Coronary artery (tissue), 2 donors: ENCODE measurements at regions not wholly inside any gene's neighbourhood (a gene's known extent, or its start where the extent isn't known, plus 50 kb on each side); places are given as distances from the start of the nearest gene placed in this dataset.

ENCODE experiments used
- DNase-seq: peaks from one replicate; pipeline ENCODE4 v3.0.0-alpha.2; 2017; ENCODE audit warnings: low spot score
- H3K27ac ChIP-seq, 2 donors: fragments of 200-600 bp; sonication (generic); one replicate each; pipeline ENCODE4 v1.5.1; 2016 to 2019
- H3K4me3 ChIP-seq: fragments of 200-600 bp; sonication (generic); 2 replicates; pipeline ENCODE4 v1.5.1; 2016; ENCODE audit warnings: mild to moderate bottlenecking, moderate library complexity
- CTCF ChIP-seq: fragments of 200-600 bp; sonication (generic); IDR thresholded peaks from one replicate; pipeline ENCODE4 v1.5.1; 2019; ENCODE audit warnings: antibody characterized with exemption

DNA sequence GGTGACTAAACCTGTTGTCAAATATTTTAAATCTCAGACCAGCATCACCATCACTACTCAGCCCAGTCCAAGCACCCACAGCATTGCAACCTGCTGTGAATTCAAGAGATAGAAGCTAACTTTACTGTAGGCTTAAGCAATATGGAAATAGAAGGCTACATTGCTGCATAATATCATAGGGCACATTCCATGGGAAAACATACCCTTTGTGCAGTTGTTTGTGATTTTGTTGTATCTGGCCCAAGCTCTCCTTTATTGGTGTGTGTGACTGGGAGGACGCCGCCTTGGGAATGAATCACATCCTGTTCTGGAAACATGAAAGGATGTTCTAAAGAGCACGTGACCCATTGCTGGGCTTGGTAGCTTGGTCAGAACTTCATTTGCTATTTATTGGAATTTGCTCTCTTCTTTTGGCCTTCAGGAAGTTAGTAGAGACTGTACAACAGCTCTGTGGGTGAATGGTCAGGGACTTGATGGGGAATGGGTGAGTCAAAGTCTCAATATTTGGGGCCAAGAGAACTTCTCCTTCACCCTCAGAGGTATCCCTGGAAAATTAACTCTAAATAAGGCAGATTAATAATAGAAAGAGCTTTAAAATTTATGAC lies 106.8 kb upstream of the SERPINE2 start:
- TF ChIP-seq CTCF = no peak
- Histone ChIP-seq H3K27ac (no peak overlapping the region), H3K4me3 (no peak overlapping the region)
- no peak for DNase-seq

- Histone ChIP-seq H3K27ac (no peak overlapping the region), H3K4me3 (no peak overlapping the region)
- TF ChIP-seq CTCF = no peak
- DNase-seq = no peak
Observed at GRCh38 chr2:224143526-224143925, 104.4 kb upstream of the SERPINE2 start.

GRCh38 chr2:224142397-224143312 lies 103.6 kb upstream of the SERPINE2 start:
- H3K4me3 ChIP-seq = no peak overlapping the region
- TF ChIP-seq CTCF = no peak
- DNase-seq = no peak
- no peak overlapping the region for H3K27ac ChIP-seq

GRCh38 chr2:224141304-224141703 lies 102.2 kb upstream of the SERPINE2 start:
- no peak overlapping the region for H3K27ac ChIP-seq
- no peak overlapping the region for H3K4me3 ChIP-seq
- DNase-seq = no peak
- no peak for TF ChIP-seq CTCF

DNA sequence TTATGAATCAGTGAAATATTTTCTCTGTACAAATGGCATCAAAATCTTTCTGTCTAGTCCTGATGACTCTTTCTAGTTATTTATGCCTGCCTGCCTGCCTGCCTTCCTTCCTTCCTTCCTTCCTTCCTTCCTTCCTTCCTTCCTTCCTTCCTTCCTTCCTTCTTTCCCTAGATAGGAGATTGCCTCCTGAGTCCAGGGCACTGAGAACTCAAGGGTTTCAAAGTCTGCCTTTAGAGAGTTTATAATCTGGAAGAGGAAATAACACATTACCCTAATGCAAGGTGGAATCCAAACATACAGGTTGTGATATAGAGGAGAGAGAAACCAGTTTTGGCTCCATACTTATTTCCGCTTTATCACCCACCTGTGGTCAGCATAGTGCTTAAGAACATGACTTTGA lies 98.1 kb upstream of the SERPINE2 start:
- no peak for DNase-seq
- H3K27ac ChIP-seq = no peak overlapping the region
- no peak overlapping the region for H3K4me3 ChIP-seq
- TF ChIP-seq CTCF = no peak

DNA sequence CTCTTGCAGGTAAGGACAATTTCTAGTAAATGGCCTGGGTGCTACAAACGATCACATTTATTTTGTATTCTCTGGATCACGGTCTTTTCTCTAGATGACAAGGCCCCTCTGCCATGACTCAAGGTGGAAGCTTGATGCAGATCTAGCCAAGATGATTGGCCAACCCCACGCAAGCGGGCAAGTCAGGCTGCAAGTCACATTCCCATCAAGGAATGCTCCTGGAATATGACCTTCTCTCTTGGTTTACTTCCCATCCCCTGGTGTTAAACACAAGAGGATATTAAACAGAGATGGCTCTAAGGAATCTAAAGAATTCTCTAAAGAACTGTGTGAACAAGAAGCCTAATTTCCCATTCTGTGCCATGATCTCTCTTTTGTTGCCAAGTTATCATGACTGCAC lies 97.3 kb upstream of the SERPINE2 start:
- Histone ChIP-seq H3K27ac (no peak overlapping the region), H3K4me3 (no peak overlapping the region)
- no peak for TF ChIP-seq CTCF
- no peak for DNase-seq

DNA sequence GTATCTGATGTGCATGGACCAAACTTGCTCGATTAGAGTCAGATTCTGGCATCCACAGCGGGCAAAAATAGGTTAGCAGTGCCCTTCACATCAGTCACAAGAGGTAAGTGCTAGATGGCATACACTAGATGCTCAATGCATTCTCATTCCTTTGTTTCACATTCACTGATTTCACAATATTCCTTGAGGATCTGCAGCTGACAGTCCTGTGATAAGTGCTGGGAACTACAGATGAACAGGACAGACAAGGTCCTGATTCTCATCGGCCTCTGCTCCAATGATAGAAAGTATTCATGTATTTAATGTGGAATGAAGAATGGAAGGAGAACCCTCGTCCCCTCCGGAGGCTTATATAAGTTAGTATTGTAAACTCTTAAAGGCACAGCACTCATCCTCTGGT lies 96.8 kb upstream of the SERPINE2 start:
- H3K27ac ChIP-seq = no peak overlapping the region
- TF ChIP-seq CTCF = no peak
- no peak overlapping the region for H3K4me3 ChIP-seq
- no peak for DNase-seq
